ENCODE measurements at regions not wholly inside any gene's neighbourhood (a gene's known extent, or its start where the extent isn't known, plus 50 kb on each side); places are given as distances from the start of the nearest gene placed in this dataset.

GRCh38 chr22:34971456-34971855, 94.5 kb upstream of the ISX start:
- POLR2A ChIA-PET: no interaction called here
- ATAC-seq (no peak), FAIRE-seq (no peak), DNase-seq (ENCODE audit: low read depth in 1 of 2, low spot score in 1 of 2) (no peak)
- WGBS (ENCODE audit: missing lambda C conversion rate): 0% methylated on average over 2 of the region's 2 CpGs
- H3K27ac ChIP-seq: no peak overlapping the region
- CTCF ChIA-PET: no interaction called here
- no peak overlapping the region for H3K4me2 ChIP-seq
- H3K4me1 ChIP-seq: no peaks in the 10 kb centered on the region
- no peaks in the 10 kb centered on the region for H3K9me3 ChIP-seq
- no peak overlapping the region for H3K4me3 ChIP-seq
- TF ChIP-seq MAFK (IDR thresholded peaks at IDR 0.05; ENCODE audit: partially characterized antibody) (no peak), POLR2A (IDR thresholded peaks at IDR 0.05; ENCODE audit: low read length) (no peak), SREBF2 (IDR thresholded peaks at IDR 0.05) (no peak), CBX2 (IDR thresholded peaks at IDR 0.05; ENCODE audit: borderline replicate concordance, low read depth) (no peak), CHD4 (IDR thresholded peaks at IDR 0.05; ENCODE audit: borderline replicate concordance) (no peak), NPAS2 (CRISPR knock-in tag; IDR thresholded peaks at IDR 0.05; ENCODE audit: borderline replicate concordance) (no peak), TP53 (CRISPR knock-in tag; IDR thresholded peaks at IDR 0.05) (no peak), CTCF (IDR thresholded peaks at IDR 0.05) (no peak), ZNF302 (CRISPR knock-in tag; IDR thresholded peaks at IDR 0.05) (no peak), KDM1A (IDR thresholded peaks at IDR 0.05; ENCODE audit: low read depth) (no peak), EP300 (IDR thresholded peaks at IDR 0.05) (no peak)
- TF ChIP-seq, protein P1, sequence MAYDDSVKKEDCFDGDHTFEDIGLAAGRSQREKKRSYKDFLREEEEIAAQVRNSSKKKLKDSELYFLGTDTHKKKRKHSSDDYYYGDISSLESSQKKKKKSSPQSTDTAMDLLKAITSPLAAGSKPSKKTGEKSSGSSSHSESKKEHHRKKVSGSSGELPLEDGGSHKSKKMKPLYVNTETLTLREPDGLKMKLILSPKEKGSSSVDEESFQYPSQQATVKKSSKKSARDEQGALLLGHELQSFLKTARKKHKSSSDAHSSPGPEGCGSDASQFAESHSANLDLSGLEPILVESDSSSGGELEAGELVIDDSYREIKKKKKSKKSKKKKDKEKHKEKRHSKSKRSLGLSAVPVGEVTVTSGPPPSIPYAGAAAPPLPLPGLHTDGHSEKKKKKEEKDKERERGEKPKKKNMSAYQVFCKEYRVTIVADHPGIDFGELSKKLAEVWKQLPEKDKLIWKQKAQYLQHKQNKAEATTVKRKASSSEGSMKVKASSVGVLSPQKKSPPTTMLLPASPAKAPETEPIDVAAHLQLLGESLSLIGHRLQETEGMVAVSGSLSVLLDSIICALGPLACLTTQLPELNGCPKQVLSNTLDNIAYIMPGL (CRISPR knock-in tag; IDR thresholded peaks at IDR 0.05; ENCODE audit: borderline replicate concordance): no peak

DNA sequence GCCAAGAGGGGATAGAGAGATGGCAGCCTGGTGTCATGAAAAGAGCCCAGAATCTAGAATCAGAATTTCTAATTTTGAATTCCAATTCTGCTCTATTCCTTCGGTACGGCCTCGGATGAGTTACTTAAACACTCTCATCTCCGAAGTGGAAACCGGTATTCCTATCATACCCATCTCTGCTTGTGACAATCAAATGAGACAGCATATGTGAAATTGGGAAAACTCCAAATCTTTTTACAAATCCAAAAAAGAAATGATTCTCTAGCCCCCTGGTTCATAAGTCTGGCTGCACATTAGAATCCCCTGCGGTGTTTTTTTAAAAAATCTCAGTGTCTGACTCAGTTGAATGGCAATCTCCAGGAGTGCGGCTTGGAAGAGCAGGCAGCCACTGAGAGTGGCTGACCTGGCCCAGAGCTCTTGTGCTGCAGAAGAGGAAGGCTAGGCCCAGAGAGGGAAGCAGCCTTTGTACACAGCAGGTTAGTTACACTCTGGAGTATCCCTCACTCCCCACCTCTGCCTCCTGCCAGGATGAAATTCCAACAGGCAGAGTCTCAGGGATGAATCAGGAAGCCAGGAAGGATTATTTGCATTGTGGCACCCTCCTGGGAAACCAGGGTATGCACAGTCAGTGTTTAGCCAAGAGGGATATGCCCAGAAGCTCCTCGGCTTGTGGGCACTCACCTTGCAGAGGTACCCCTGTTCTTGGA, 93.6 kb upstream of the ISX start:
- Histone ChIP-seq H3K4me1 (no peaks in the 10 kb centered on the region), H3K4me2 (no peak overlapping the region), H3K27ac (no peak overlapping the region), H3K4me3 (no peak overlapping the region), H3K9me3 (no peaks in the 10 kb centered on the region)
- CTCF ChIA-PET: no interaction called here
- 27% methylated on average over 7 of the region's 8 CpGs for WGBS (ENCODE audit: missing lambda C conversion rate)
- FAIRE-seq (no peak), DNase-seq (ENCODE audit: low read depth in 1 of 2, low spot score in 1 of 2) (no peak), ATAC-seq (no peak)
- TF ChIP-seq CHD4 (IDR thresholded peaks at IDR 0.05; ENCODE audit: borderline replicate concordance): no peak
- TF ChIP-seq, protein P2, sequence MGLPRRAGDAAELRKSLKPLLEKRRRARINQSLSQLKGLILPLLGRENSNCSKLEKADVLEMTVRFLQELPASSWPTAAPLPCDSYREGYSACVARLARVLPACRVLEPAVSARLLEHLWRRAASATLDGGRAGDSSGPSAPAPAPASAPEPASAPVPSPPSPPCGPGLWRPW (IDR thresholded peaks at IDR 0.05): no peak
- TF ChIP-seq, protein P1 (CRISPR knock-in tag; IDR thresholded peaks at IDR 0.05; ENCODE audit: borderline replicate concordance): no peak
- POLR2A ChIA-PET: no interaction called here

- H3K27ac ChIP-seq: no peak overlapping the region
- 20% methylated on average over 1 of the region's 1 CpG for WGBS (ENCODE audit: missing lambda C conversion rate)
- ChIA-PET CTCF (no interaction called here), POLR2A (no interaction called here)
- H3K4me2 ChIP-seq: no peak overlapping the region
- DNase-seq (ENCODE audit: low read depth in 1 of 2, low spot score in 1 of 2): no peak
- H3K9me3 ChIP-seq: no peaks in the 10 kb centered on the region
- no peaks in the 10 kb centered on the region for H3K4me1 ChIP-seq
- H3K4me3 ChIP-seq: no peak overlapping the region
- FAIRE-seq: no peak
- ATAC-seq: no peak
- TF ChIP-seq GATA3 (IDR thresholded peaks at IDR 0.05; ENCODE audit: borderline replicate concordance) (no peak), ZFP36 (IDR thresholded peaks at IDR 0.05; ENCODE audit: borderline replicate concordance, partially characterized antibody) (no peak), EHMT2 (IDR thresholded peaks at IDR 0.05; ENCODE audit: low read depth) (no peak), HOXA7 (CRISPR knock-in tag; IDR thresholded peaks at IDR 0.05) (no peak), ZC3H11A (IDR thresholded peaks at IDR 0.05) (no peak), TFCP2L1 (CRISPR knock-in tag; IDR thresholded peaks at IDR 0.05) (no peak), REST (IDR thresholded peaks at IDR 0.05) (no peak), PBX3 (IDR thresholded peaks at IDR 0.05) (no peak), ZNF302 (CRISPR knock-in tag; IDR thresholded peaks at IDR 0.05) (no peak), RFX5 (IDR thresholded peaks at IDR 0.05) (no peak), HOXB5 (CRISPR knock-in tag; IDR thresholded peaks at IDR 0.05) (no peak), ESRRA (IDR thresholded peaks at IDR 0.05; ENCODE audit: borderline replicate concordance, low read length) (no peak)
Observed at GRCh38 chr22:34973016-34973415, 92.9 kb upstream of the ISX start.
